GM21528 (cell line): ENCODE measurements at regions not wholly inside any gene's neighbourhood (a gene's known extent, or its start where the extent isn't known, plus 50 kb on each side); places are given as distances from the start of the nearest gene placed in this dataset.
"Not testable (repeated sequence)": the region's sequence is repeated elsewhere in the genome, so short reads cannot be mapped to it uniquely, and the experiment has no call there.

Experiments used
- ATAC-seq: cut with Tn5 transposase; IDR thresholded peaks from one replicate; pipeline ENCODE4 v1.9.1; 2021; ENCODE audit warnings: mild to moderate bottlenecking, moderate library complexity; ENCODE audit not compliant: unreplicated experiment, low FRiP score

DNA sequence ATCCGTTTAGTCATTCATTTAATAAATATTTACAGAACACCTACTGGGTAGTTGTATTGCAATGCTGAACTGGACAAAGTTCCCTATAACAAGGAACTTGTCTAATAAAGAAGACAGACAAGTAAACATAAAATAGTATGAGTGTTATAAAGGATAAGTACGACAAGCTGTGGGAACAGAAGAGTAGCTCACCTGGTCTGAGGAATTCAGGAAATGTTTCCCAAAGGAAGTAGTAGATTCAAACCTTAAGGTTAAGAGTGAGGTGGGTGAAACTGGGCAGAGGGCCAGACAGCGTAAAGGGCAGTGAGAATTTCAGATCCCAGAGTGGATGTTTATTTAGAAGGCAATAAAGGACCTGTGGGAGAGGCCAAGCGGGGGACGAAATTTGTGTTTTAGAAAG, 72.3 kb upstream of the CD2AP start:
- no peak for ATAC-seq

DNA sequence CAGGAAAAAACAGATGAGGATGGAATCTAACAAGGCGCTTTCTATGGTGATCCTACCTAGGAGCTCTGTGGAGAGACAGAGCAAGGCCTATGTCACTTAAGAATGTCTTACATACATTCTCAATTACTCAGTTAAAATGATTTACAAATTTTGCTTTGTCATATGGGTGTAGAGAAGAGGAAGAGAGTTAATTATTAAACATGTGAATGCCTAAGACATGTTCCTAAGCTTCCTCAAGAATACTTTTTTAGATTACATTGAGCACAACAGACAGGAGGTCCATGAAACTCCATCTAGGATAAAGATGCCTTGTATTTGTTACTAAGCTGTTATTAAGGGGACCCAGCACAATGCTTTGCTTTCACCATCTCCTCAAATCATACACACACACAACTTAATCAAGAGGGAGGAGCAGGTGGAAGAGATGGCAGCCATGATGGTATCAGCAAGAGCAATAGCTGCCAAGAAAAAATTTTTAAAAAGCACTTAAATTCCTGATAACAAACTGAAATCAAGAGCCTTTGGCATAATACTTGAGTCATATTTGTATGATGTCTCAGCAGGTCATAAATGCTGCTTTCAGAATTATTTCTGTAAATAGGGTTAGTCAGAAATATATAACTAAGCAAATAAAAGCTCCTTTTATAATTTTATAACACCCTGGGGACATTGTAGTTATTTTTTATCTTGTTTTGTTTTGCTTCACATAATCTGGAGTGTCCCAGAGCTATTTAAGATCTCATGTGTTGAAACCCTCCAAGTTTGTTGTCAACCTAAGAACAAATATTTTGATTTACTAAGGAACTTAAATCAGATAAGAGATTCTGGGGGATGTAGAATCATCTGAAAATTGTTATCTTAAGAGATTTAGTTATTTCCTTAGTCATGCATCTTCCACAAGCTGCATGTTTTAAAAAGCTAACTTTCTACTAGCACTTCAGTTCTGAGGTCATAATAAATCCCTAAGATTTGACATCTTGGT, 70.0 kb upstream of the CD2AP start:
- no peak for ATAC-seq

GRCh38 chr6:47413752-47414422, 63.7 kb upstream of the CD2AP start:
- ATAC-seq: peak; percentile 77

DNA sequence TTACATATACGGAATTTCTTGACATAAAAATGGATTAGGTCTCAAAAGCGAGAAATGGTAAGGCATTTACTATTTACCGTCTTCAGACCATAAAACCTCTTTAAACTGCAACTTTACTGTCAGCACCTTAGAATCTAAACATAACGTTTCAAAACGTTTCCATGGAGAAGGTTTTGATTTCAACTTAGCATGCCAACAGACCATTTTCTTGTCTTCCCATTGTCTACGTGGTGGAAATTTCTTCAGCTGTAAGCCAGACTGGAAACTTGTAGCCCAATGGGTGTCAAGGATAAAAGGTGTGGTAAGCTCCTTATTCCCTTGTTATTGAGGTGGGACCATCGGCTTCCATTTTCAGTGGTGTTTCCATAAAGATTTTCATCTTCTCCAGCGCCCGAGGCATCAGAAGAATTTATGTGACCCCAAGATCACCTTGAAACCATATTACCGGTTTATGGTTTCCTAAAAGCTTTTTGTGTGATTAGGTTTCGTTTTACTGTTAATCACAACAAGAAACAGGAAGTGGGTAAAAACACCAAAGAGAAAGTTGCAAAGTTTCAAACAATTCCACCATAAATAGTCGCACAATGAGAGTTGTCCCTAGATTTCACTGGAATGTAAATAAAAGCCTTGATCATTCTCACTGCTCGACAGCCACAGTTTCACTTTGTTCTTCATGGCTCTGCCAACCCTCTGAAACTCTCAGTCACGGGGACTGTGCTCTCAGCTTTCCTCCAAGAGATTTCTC, 63.0 kb upstream of the CD2AP start:
- ATAC-seq: peak; percentile 70

GRCh38 chr6:47416396-47417345, 60.9 kb upstream of the CD2AP start:
- ATAC-seq: no peak

- no peak for ATAC-seq
Observed at GRCh38 chr6:47419621-47420020, 58.0 kb upstream of the CD2AP start.

- no peak for ATAC-seq
Observed at GRCh38 chr6:47420394-47421371, 56.9 kb upstream of the CD2AP start.

DNA sequence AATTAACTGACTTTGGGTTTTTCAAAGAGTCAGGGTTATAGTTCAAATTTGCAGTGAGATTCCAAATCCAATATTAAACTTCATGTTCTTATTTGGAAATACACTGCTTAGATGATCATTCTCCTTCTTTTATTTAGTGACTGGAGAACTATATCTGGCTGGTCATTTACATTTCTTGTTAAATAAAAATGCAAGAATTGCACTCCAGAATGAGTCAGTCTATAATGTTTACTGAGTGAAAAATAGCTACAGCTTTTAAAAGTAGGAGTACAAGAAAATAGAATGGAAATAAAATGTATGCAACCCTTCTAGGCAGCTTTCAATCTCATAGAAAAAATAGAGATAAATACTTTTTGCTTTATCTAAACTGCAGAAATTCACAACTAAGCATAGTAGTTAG, 54.5 kb upstream of the CD2AP start:
- no peak for ATAC-seq

- ATAC-seq: no peak
Observed at GRCh38 chr6:47424436-47424836, 53.2 kb upstream of the CD2AP start.

DNA sequence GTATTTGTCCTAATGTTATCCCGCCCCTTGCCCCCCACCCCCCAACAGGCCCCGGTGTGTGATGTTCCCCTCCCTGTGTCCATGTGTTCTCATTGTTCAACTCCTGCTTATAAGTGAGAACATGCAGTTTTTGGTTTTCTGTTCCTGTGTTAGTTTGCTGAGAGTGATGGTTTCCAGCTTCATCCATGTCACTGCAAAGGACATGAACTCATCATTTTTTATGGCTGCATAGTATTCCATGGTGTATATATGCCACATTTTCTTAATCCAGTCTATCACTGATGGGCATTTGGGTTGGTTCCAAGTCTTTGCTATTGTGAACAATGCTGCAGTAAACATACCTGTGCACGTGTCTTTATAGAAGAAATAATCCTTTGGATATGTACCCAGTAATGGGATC, 51.9 kb upstream of the CD2AP start:
- ATAC-seq: not testable (repeated sequence)

- ATAC-seq: no peak
Observed at GRCh38 chr6:47426524-47427302, 50.9 kb upstream of the CD2AP start.

DNA sequence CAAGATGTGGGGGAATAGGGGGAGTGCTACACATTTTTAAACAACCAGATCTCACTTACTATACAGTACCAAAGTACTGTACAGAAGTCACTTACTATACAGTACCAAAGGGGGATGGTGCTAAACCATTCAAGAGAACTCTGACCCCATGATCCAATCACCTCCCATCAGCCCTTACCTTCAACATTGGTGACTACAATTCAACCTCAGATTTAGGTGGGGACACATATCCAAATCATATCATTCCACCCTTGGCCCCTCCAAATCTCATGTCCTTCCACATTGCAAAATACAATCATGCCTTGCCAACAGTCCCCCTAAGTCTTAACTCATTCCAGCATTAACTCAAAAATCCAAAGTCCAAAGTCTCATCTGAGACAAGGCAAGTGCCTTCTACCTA, 49.9 kb upstream of the CD2AP start:
- ATAC-seq: no peak
